ENCODE measurements at regions not wholly inside any gene's neighbourhood (a gene's known extent, or its start where the extent isn't known, plus 50 kb on each side); places are given as distances from the start of the nearest gene placed in this dataset.
"Not testable (repeated sequence)": the region's sequence is repeated elsewhere in the genome, so short reads cannot be mapped to it uniquely, and the experiment has no call there.

DNA sequence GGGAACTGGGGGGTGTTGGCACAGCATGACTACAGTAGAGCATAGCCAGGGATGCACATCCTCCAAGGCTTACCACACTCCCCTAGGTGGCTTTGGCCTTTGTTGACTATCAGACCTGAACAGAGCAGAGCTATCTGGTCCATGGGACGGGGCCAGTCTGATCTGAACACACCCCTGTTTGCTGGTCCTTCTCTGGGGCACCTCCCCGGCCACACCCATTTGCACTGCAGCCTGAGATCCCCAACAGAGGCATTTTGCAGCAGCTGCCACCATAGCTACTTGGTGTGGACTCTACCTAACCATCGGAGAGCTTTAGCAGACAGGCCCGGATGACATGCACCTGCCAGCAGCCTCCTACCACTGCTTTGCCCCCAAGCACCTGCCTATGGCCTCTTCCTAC is 75.8 kb upstream of the NOX4 start:
- no peak for TF ChIP-seq EZH2 (IDR thresholded peaks at IDR 0.05; ENCODE audit: insufficient read depth, poor library complexity, severe bottlenecking)
- WGBS, 2 experiments (ENCODE audit: low coverage in 1 of 2, low lambda C conversion rate in 2 of 2, missing lambda C conversion rate in 2 of 2): 39 to 55% methylated on average over 4 of the region's 4 CpGs
- no peaks in the 10 kb centered on the region for H4K20me1 ChIP-seq (ENCODE audit: insufficient read depth)

GRCh38 chr11:89569387-89569786 is 78.2 kb upstream of the NOX4 start:
- H4K20me1 ChIP-seq (ENCODE audit: insufficient read depth); H3K9ac ChIP-seq; H3K27me3 ChIP-seq (replicated peaks; ENCODE audit: insufficient read depth); H3K9me3 ChIP-seq (ENCODE audit: low read depth); in situ Hi-C loops (cut with MboI); H3F3A ChIP-seq (ENCODE audit: insufficient read depth); H2AFZ ChIP-seq; H3K9me2 ChIP-seq (ENCODE audit: insufficient read depth); H3K4me2 ChIP-seq (ENCODE audit: unreplicated experiment); H3K36me3 ChIP-seq (ENCODE audit: low read depth); H3K4me3 ChIP-seq; H3K79me2 ChIP-seq (ENCODE audit: insufficient read depth); H3K4me1 ChIP-seq (ENCODE audit: insufficient read depth); H3K27ac ChIP-seq; DNase-seq: not testable (repeated sequence)
- WGBS, 2 experiments (ENCODE audit: low coverage in 1 of 2, low lambda C conversion rate in 2 of 2, missing lambda C conversion rate in 2 of 2): 38 to 42% methylated on average over 5 of the region's 5 CpGs

More for the DNA sequence above, 75.8 kb upstream of the NOX4 start:
- in situ Hi-C loops (cut with MboI): no loop called here
- Histone ChIP-seq H3F3A (ENCODE audit: insufficient read depth) (no peaks in the 10 kb centered on the region), H3K9ac (no peak overlapping the region), H3K4me2 (ENCODE audit: unreplicated experiment) (no peak overlapping the region), H3K79me2 (ENCODE audit: insufficient read depth) (no peaks in the 10 kb centered on the region), H3K9me3 (ENCODE audit: low read depth) (no peaks in the 10 kb centered on the region), H3K36me3 (ENCODE audit: low read depth) (no peaks in the 10 kb centered on the region), H3K9me2 (ENCODE audit: insufficient read depth) (no peaks in the 10 kb centered on the region), H2AFZ (no peak overlapping the region), H3K4me1 (ENCODE audit: insufficient read depth) (no peaks in the 10 kb centered on the region), H3K27ac (no peak overlapping the region), H3K4me3 (no peak overlapping the region), H3K27me3 (replicated peaks; ENCODE audit: insufficient read depth) (no peaks in the 10 kb centered on the region)
- DNase-seq: no peak

GRCh38 chr11:89571706-89572105 is 80.5 kb upstream of the NOX4 start:
- not testable (repeated sequence) for H3F3A ChIP-seq (ENCODE audit: insufficient read depth)
- 88 to 97% methylated on average over 2 of the region's 2 CpGs for WGBS, 2 experiments (ENCODE audit: low coverage in 1 of 2, low lambda C conversion rate in 2 of 2, missing lambda C conversion rate in 2 of 2)

DNA sequence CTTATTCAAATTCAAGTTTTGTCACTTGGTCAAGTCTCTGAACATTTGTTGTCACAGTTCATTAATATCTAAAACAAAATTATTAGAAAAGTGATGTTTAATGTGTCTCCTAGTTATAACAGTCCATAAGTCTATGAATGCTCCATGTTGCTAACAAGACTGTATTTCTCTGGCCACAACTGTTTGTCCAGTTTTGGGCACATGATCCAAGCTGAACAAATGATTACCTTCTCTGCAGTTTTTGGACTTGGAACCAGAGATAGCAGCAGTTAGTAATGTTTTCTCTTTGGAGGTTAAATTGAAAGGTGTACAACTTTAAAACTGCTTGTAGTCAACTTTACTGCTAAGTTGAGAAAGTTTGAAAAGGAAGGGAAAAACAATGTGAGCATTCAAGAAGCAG is 84.7 kb upstream of the NOX4 start:
- H3F3A ChIP-seq (ENCODE audit: insufficient read depth); H3K4me3 ChIP-seq; H3K9me2 ChIP-seq (ENCODE audit: insufficient read depth); H3K27me3 ChIP-seq (replicated peaks; ENCODE audit: insufficient read depth); H2AFZ ChIP-seq; H4K20me1 ChIP-seq (ENCODE audit: insufficient read depth); H3K4me2 ChIP-seq (ENCODE audit: unreplicated experiment); H3K4me1 ChIP-seq (ENCODE audit: insufficient read depth); H3K36me3 ChIP-seq (ENCODE audit: low read depth); H3K27ac ChIP-seq; H3K79me2 ChIP-seq (ENCODE audit: insufficient read depth); H3K9me3 ChIP-seq (ENCODE audit: low read depth); DNase-seq; H3K9ac ChIP-seq; in situ Hi-C loops (cut with MboI): not testable (repeated sequence)

More at GRCh38 chr11:89571706-89572105, 80.5 kb upstream of the NOX4 start:
- H3K4me3 ChIP-seq; H3K4me2 ChIP-seq (ENCODE audit: unreplicated experiment); in situ Hi-C loops (cut with MboI); H2AFZ ChIP-seq; H4K20me1 ChIP-seq (ENCODE audit: insufficient read depth); DNase-seq; H3K4me1 ChIP-seq (ENCODE audit: insufficient read depth); H3K27me3 ChIP-seq (replicated peaks; ENCODE audit: insufficient read depth); H3K9ac ChIP-seq; H3K79me2 ChIP-seq (ENCODE audit: insufficient read depth); H3K9me2 ChIP-seq (ENCODE audit: insufficient read depth); H3K27ac ChIP-seq; H3K9me3 ChIP-seq (ENCODE audit: low read depth); H3K36me3 ChIP-seq (ENCODE audit: low read depth): not testable (repeated sequence)

GRCh38 chr11:89577428-89577827 is 86.3 kb upstream of the NOX4 start:
- H3K4me1 ChIP-seq (ENCODE audit: insufficient read depth); H3K36me3 ChIP-seq (ENCODE audit: low read depth); H2AFZ ChIP-seq; DNase-seq; H3K9me2 ChIP-seq (ENCODE audit: insufficient read depth); H3K27me3 ChIP-seq (replicated peaks; ENCODE audit: insufficient read depth); H3K9ac ChIP-seq; H3K79me2 ChIP-seq (ENCODE audit: insufficient read depth); in situ Hi-C loops (cut with MboI); H3K4me2 ChIP-seq (ENCODE audit: unreplicated experiment); H4K20me1 ChIP-seq (ENCODE audit: insufficient read depth); H3K4me3 ChIP-seq; H3K9me3 ChIP-seq (ENCODE audit: low read depth); H3F3A ChIP-seq (ENCODE audit: insufficient read depth); H3K27ac ChIP-seq: not testable (repeated sequence)
- WGBS, 2 experiments (ENCODE audit: low coverage in 1 of 2, low lambda C conversion rate in 2 of 2, missing lambda C conversion rate in 2 of 2): 24 to 26% methylated on average over 1 of the region's 1 CpG

All from GM23248 (cell line).